ENCODE measurements at regions not wholly inside any gene's neighbourhood (a gene's known extent, or its start where the extent isn't known, plus 50 kb on each side); places are given as distances from the start of the nearest gene placed in this dataset.

DNA sequence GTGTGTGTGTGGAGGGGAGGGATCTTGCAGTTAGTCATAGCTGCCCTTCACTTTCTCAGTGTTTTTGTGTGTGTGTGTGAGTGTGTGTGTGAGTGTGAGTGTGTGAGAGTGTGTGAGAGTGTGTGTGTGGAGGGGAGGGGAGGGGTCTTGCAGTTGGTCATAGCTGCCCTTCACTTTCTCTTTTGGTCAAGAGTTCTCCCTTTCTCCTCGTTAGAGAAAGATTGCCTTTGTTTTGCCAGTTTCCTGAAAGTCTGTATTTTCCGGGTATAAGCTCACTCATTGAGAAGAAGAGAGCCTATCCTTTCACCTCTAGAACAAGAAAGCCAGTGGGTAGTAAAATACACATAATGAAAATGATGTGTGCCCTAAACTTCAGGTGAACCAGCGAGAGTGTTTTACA is 75.2 kb upstream of the ENPP6 start:
- DNase-seq (no peak), ATAC-seq (ENCODE audit: low read depth) (no peak)
- in situ Hi-C loops (cut with MboI; ENCODE audit: low sequenced_read_pairs) (no loop called here), dilution Hi-C loops (cut with HindIII; ENCODE audit: low sequenced_read_pairs, unreplicated experiment) (no loop called here), intact Hi-C loops (cut with micrococcal nuclease) (no loop called here)
- Histone ChIP-seq H2BK120ac (ENCODE audit: low read depth, low read length) (no peak overlapping the region), H4K91ac (ENCODE audit: insufficient read depth, low read depth, low read length) (no peak overlapping the region), H3K4me2 (ENCODE audit: low read depth, low read length) (no peak overlapping the region), H4K8ac (ENCODE audit: low read depth in 2 of 2, low read length in 2 of 2) (no peak overlapping the region), H3K27me3 (ENCODE audit: control insufficient read depth, insufficient read depth, low read length) (no peaks in the 10 kb centered on the region), H3K23ac (ENCODE audit: low read depth, low read length) (no peak overlapping the region), H3K4me3 (ENCODE audit: insufficient read depth, low read depth, low read length) (no peak overlapping the region), H2AK9ac (replicated peaks; ENCODE audit: low read depth, low read length, poor library complexity) (no peak overlapping the region), H3K4ac (ENCODE audit: low read depth, low read length) (no peak overlapping the region), H2BK20ac (ENCODE audit: low read depth, low read length) (no peak overlapping the region), H3K36me3 (ENCODE audit: control insufficient read depth, insufficient read depth, low read length) (no peaks in the 10 kb centered on the region), H3K4me1 (ENCODE audit: control insufficient read depth, insufficient read depth, low read length) (peaks cover 1% of the 10 kb centered on the region; the same call in 1 of the 2 replicates), H3K18ac (ENCODE audit: low read depth, low read length) (no peak overlapping the region), H3K27ac (ENCODE audit: insufficient read depth, low read length) (no peak overlapping the region), H3K56ac (ENCODE audit: extremely low read depth, insufficient read depth, low read length) (no peak overlapping the region), H3K9me1 (ENCODE audit: insufficient read depth, low read length) (peaks cover 3% of the 10 kb centered on the region; the same call in 1 of the 2 replicates), H4K20me1 (ENCODE audit: insufficient read depth, low read length) (no peaks in the 10 kb centered on the region), H2BK15ac (ENCODE audit: low read depth, low read length) (no peak overlapping the region), H3K9ac (ENCODE audit: low read depth, low read length) (no peak overlapping the region), H3K14ac (replicated peaks; ENCODE audit: low read depth, low read length) (no peak overlapping the region), H4K5ac (ENCODE audit: low read depth, low read length) (no peak overlapping the region), H3K79me1 (ENCODE audit: low read depth in 1 of 2, low read length in 2 of 2) (no peaks in the 10 kb centered on the region), H3K9me3 (ENCODE audit: control insufficient read depth, insufficient read depth, low read length) (peaks cover 4% of the 10 kb centered on the region), H2AK5ac (ENCODE audit: low read depth, low read length) (0 out of 2 replicates have a peak overlapping the region, but pooled peaks have one; percentile 4), H2BK5ac (ENCODE audit: low read depth, low read length, poor library complexity, severe bottlenecking) (peak overlapping the region; percentile 63), H2AFZ (replicated peaks; ENCODE audit: low read length, poor library complexity) (no peak overlapping the region)
- TF ChIP-seq RFX5 (IDR thresholded peaks at IDR 0.05; ENCODE audit: low read depth, low read length) = no peak
- no peak for TF ChIP-seq FOS (IDR thresholded peaks at IDR 0.05; ENCODE audit: low read depth, low read length)
- TF ChIP-seq, protein P1, sequence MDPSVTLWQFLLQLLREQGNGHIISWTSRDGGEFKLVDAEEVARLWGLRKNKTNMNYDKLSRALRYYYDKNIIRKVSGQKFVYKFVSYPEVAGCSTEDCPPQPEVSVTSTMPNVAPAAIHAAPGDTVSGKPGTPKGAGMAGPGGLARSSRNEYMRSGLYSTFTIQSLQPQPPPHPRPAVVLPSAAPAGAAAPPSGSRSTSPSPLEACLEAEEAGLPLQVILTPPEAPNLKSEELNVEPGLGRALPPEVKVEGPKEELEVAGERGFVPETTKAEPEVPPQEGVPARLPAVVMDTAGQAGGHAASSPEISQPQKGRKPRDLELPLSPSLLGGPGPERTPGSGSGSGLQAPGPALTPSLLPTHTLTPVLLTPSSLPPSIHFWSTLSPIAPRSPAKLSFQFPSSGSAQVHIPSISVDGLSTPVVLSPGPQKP (IDR thresholded peaks at IDR 0.05; ENCODE audit: borderline replicate concordance, low read depth, low read length) = no peak
- no peak for TF ChIP-seq SMC3 (IDR thresholded peaks at IDR 0.05; ENCODE audit: low read depth, low read length)
- BruUV-seq (replicated peaks) = no TSS peak
- POLR2A ChIA-PET (ENCODE audit: unreplicated experiment) = no interaction called here
- CTCF ChIA-PET = no interaction called here
- WGBS, 2 experiments (ENCODE audit: extremely low coverage in 2 of 2, insufficient read length in 1 of 2) = no CpG with 5 or more reads among the region's 3 CpGs

Measured in IMR-90 (cell line).